DMS153 treated with DMSO at 0.1 percent for 48 hours (cell line): ENCODE measurements at regions not wholly inside any gene's neighbourhood (a gene's known extent, or its start where the extent isn't known, plus 50 kb on each side); places are given as distances from the start of the nearest gene placed in this dataset.

ENCODE experiments used
- DNase-seq: peaks from one replicate; lab custom pipeline; 2025; ENCODE audit not compliant: unreplicated experiment; lab: John Stamatoyannopoulos, UW

DNA sequence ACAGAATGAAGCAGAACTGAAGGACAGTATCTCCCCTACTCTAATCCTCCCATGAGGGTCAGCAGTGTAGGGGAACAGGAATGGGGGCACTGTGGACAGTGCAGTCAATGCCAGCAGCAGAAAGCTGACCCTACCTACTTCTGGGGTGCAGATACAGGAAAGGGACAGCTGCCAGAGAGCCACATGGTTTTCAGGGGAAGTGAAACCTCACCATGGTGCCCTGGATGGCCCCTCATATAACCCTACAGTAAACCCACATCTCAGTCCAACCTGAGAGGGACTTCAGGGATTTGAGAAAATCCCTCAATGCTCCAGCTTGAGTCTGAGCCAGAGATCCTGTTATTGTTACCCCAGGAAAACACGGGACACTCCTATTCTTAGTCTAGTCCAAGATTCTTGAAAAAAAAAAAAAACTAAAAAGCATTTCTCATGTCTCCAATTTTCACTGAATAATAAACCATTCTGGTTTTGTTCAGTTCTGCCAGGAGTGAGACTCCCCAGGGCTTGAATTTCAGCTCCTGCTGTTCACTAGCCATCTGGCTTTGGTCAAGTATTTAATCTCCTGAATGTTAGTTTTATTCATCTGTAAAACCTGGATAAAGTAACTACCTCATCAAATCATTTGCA lies 511.6 kb upstream of the ARGLU1 start:
- no peak for DNase-seq

DNA sequence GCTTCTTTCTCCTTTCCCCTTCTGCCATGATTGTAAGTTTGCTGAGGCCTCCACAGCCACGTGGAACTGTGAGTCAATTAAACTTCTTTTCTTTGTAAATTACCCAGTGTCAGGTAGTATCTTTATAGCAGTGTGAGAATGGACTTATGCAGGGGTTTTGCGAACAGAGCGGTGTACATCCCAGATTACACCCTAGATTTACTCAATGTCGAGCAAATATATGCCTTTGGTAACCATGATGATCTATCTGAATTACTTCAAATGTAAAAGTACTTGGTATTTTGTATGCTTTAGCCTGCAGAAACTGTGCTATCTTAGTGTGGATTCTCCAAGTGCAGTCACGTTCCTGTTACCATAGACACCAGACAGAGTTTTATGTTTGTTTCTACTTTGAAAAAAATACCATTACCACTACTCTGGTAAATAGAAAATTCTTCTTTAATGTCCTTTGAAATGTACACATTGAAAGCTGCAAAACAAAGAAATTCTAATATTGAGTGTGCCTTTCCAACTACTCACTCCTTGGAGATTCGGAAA lies 510.4 kb upstream of the ARGLU1 start:
- no peak for DNase-seq

DNA sequence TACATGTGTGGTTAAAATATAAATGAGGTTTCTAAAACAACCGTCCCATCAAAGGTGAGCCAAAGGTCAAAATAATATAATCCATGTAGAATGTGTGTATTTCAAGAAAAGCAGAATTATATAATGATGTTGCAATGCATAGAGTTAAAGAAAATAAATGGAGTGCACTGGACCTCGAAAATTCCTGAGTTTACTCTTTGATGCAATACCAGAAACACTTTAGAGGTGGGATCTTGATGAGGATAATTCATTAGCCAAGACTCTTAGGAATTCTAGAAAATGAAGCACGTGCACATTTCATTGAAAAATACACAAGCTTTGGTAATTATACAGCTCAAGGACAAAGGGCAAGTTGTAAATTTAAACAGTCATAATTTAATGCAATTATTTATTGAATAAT lies 508.9 kb upstream of the ARGLU1 start:
- DNase-seq: no peak

DNA sequence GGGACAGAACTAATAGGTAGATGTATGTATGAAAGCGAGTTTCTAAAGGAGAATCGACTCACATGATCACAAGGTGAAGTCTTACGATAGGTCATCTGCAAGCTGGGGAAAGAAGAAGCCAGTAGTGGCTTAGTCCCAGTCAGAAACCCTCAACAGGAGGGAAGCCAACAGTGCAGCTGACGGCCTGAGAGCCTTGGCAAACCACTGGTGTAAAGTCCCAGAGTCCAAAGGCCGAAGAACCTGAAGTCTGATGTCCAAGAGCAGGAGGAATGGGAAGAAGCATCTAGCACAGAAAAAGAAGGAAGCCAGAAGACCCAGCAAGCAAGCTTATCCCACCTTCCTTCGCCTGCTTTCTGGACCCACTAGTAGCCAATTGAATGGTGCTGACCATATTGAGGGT lies 507.6 kb upstream of the ARGLU1 start:
- DNase-seq: no peak

DNA sequence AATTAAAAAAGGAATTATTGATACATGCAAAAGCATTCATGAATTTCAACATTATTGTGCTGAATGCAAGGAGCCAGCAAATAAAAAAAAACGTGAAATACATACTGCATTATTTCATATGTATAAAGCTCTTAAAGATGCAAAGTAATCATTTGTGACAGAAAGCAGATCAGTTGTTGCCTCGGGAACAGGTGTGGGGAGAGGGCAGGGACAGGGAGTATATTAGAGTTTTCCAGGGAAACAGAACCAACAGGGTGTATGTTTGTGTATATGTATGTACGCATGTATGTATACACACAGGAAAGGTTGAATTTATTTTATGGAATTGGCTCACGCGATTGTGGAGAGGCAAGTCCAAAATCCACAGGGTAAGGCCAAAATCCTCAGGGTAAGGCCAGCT lies 502.9 kb upstream of the ARGLU1 start:
- DNase-seq: no peak

DNA sequence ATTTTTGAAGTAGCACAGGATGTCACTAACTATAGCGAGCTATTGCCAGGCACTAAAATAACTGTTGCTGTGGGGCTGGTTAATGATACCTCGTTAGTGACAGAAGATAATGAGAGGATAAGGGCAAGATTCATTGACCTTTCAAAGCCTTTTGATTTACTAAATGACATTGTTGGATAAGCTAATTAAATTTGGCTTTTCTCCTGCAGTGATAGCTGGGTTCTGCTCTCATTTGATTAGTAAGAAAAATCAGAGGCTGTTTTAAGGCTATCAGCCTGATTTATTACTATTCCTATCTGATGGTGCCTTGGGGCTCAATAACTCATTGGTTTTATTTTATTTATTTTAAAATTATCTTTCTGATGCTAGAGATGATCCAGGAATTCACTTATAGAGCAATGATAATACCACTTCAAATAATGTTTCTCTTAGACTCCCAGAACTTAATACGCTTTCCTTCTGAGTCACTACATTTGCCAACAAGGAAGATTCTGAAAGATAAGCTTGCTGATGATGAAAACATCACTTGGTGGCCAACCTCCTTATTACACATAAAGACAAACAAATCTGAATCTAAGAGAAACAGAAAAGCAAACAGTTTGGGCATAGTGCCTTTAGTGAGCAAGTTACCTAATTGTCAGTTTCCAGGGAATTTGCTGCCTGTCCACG lies 501.3 kb upstream of the ARGLU1 start:
- no peak for DNase-seq

DNA sequence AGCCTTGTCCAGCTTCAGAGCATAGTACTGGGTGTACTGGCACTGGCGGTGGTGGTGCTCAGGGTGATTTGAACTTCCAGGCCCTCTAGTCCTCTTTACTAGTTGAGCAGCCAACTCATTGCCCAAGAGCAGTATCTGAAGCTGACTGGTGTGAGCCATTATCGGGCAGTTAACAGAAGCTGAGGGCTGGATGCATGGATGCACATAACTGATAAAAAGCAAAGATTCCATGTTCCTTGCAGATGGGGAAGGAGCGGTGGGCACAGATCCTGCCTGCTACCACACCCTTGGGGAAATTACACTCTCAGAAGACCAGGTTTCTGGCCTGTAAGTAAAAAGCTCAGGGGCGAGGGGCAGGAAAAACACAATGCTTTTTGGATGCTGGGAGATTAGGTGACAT lies 499.4 kb upstream of the ARGLU1 start:
- no peak for DNase-seq

DNA sequence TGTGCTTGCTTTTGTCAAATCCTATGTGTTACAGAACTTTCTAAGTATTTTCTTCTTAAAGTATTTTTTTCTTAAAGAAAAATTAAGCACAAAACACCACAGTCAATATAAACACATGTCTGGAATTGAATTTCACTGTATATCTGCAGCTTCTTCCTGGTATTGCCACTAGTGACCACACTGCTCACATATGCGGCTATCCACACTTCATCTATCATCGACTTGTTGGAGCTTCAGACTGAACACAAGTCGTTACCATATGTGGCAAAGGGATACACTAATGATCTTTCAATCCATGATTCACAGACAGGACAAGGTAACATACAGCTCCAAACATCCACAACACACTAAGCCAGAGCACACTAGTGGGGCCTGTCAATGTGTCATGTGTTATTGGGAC lies 498.4 kb upstream of the ARGLU1 start:
- DNase-seq: no peak

- DNase-seq: no peak
Measured at GRCh38 chr13:107065036-107065435, 497.1 kb upstream of the ARGLU1 start.

DNA sequence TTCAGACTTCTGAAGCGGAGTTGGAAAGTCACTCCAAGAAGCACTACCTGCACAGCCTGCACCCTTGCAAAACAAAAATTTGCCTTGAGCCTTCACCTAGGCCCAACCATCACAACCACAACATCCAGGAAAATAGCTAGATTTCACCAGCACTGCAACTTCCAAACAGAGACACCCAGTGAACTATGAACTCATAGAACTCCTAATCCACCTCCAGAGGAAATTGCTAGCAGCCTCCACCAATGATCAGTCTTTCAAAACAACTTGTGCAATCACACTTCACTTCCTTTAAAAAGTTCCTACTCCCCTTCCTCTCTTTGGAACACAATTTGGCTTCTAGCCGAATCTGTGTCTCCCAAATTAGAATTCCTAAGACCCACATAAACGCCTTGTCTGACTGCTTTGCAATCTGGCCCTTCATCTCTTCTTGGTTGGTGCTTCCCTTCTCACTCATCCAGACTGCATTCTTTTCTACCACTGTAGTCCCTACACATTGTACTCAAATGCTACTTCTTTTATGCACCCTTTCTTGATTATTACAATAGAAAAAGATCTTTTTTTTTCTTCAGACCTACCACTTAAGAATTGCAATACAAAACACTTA lies 489.2 kb upstream of the ARGLU1 start:
- no peak for DNase-seq

GRCh38 chr13:107043021-107043956 lies 475.4 kb upstream of the ARGLU1 start:
- no peak for DNase-seq

- no peak for DNase-seq
Measured at GRCh38 chr13:107035778-107036177, 467.8 kb upstream of the ARGLU1 start.

GRCh38 chr13:107035186-107035585 lies 467.2 kb upstream of the ARGLU1 start:
- DNase-seq: no peak

- no peak for DNase-seq
Measured at GRCh38 chr13:107034236-107034872, 466.4 kb upstream of the ARGLU1 start.

DNA sequence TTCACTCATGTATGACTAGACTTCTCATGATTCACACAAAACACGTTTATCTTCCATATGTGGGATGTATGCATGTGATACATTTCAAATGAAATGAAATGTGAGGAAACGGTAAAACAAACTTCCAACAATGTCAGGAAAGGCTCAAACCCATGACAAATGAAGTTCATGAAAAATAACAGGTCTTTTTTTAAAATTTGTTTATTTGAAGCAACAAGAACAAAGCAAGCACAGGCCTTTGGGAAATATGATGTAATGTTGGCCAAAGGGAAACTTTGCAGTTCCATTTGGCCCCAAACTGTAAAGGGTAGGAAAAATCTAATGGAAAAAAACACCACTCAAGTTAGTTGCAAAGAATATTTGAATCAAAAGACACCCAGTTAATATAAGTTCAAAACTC lies 463.8 kb upstream of the ARGLU1 start:
- no peak for DNase-seq

GRCh38 chr13:107028751-107029150 lies 460.8 kb upstream of the ARGLU1 start:
- no peak for DNase-seq

DNA sequence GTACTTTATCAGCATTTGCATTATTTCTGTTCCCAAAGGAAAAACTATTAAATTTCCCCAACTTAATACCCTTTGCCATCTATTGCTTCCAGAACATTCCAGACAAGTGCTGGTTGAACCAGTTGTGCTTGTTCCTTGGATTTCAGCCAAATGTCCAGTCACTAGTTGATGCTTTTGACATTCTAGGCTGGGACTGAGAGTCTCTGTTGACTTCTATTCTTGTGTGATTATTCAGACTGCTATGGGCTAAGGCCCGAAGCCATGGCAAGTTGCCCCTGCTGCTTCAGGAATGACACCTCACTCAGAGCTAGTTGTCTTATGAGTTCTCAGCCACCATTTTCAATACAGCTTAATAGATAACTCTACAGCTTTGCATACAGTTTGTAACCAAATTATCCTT lies 458.1 kb upstream of the ARGLU1 start:
- DNase-seq: no peak

DNA sequence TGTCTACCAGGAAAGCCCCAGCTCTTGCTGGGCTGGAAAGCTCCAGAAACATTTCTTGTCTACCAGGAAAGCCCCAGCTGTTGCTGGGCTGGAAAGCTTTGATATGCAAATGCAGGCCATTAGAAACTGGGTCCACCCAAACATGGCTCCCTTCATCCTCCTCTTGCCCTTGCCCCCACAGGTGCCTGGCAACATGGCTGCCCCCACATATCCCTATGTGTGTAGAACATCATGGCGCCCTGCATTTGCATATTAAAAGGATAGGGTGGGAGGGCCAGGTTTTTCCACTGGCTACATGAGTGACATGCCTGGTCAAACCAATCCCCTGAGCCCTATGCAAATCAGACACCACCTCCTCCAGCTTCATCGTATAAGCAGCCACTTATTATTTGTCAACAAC lies 455.4 kb upstream of the ARGLU1 start:
- no peak for DNase-seq

- no peak for DNase-seq
Measured at GRCh38 chr13:107020393-107020792, 452.5 kb upstream of the ARGLU1 start.

DNA sequence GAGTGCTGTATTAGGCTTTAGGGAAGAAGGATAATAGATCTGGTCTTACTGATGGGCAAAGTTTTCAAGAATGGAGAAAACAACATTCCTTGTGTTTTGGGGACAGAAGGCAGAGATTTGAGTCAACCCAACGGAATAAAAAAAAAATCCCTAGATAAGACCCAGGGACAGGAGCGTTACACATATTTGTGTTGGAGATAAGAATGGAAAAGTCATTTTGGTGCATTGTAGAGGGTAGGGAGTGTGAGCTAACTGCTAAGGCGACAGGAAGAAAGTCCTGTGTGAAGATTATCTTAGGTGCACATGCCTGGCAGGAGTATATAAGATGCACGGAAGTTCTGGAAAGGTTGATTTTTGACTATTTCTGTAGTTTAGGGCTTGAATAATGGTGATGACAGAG lies 450.3 kb upstream of the ARGLU1 start:
- DNase-seq: no peak

- no peak for DNase-seq
Measured at GRCh38 chr13:107006661-107007060, 438.7 kb upstream of the ARGLU1 start.
